Ramos (cell line): ENCODE measurements at regions not wholly inside any gene's neighbourhood (a gene's known extent, or its start where the extent isn't known, plus 50 kb on each side); places are given as distances from the start of the nearest gene placed in this dataset.
"Not testable (repeated sequence)": the region's sequence is repeated elsewhere in the genome, so short reads cannot be mapped to it uniquely, and the experiment has no call there.

ENCODE experiments used
- in situ Hi-C: fragments of 300-500 bp; cut with MboI; formaldehyde crosslinking; loops from one replicate; pipeline ENCODE4 v1.14.3; 2022; ENCODE audit warnings: low sequenced_read_pairs; ENCODE audit not compliant: unreplicated experiment

DNA sequence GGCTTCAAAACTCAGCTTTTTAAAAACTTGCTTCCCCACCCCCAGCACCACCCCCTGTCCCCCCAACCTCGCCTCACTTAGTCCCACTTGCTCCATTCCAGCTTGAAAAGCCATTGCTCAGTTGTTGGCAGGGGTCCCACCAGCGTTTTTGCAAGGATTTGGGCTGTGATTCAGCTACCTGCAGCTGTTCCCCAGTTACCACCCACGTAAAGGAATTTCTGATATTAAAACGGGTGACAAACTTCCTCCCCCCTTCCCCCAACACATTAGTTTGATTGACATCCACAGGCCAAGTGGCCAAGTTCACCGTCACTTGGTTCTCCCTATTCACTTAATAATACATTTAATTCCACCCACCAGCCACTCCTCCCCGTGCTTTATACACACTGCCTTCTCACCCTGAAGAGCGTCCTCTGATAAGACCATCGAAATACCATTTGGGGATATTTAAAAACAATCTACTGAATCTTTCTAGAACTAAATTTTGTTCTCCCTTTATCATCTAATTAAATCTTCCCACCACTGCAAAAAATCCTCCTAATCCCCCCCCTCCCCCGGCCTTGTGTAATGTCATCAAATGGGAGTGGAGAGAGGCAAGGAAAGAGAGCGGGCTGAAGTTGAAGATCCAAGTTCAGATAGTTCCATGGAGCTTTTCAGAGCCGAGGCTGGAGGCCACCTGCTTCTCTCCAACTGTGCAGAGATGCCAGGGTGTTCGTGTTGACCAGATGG lies 55.1 kb downstream of the SOX9 start:
- in situ Hi-C loops, result no loop called here

DNA sequence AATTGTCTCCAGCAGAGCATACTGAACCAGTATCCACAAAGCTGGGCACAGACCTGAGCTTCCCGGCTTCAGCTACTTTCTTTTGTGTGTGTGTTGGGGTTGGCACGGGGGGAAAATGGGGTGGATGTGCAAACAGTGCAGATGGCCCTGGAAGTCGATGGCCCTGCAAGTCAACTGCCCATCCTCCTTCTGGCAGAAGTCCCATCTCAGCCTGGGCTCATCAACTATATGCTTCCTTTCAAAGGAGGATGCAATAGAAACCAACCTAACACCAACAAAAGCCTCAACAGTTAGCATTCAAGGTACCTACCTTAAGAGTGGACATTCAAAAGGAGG lies 55.7 kb downstream of the SOX9 start:
- in situ Hi-C loops, result no loop called here

GRCh38 chr17:72176951-72177660 lies 56.3 kb downstream of the SOX9 start:
- in situ Hi-C loops, result no loop called here

DNA sequence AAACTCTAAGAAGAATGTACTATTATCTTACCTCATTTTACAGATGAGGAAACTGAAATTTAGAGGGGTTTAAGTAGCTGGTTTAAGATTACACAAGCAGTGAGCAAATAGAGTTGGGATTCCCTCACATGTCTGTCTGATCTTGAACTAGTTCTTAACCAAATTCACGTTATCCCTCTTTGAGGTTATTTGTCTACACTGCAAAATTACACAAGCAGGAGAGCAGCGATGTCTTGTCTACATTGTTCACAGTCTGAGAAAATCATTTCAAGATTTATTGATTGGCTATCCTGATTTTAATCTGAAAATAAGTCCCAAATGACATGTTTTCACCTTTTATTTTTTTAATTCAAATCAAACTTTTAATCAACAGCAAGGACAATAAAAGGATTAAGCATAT lies 56.9 kb downstream of the SOX9 start:
- in situ Hi-C loops, result no loop called here

DNA sequence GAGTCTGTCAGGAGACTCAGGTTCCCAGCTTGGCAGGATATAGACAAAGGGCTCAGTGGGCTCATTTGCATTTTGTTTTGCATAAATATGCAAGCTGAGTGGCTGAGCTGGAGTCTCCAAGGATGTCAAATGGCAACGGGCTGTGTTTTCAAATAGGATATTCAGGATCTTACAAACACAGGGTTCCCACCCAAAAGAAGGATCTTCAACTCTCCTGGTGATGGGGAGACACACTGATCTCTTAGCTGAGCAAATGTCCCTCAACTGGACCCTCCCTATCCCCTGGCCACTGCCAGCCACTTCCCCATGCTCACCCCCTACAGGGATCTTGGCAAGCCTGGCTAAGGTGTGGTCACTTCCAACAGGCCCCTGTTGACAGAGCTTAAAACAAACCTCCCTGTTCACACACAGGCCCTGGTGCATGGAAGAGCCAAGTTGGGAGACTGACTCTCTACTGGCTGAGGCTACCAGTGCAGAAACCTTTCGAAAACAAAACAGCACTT lies 61.6 kb downstream of the SOX9 start:
- in situ Hi-C loops, result no loop called here

- in situ Hi-C loops, result no loop called here
Observed at GRCh38 chr17:72183194-72183685, 62.4 kb downstream of the SOX9 start.

DNA sequence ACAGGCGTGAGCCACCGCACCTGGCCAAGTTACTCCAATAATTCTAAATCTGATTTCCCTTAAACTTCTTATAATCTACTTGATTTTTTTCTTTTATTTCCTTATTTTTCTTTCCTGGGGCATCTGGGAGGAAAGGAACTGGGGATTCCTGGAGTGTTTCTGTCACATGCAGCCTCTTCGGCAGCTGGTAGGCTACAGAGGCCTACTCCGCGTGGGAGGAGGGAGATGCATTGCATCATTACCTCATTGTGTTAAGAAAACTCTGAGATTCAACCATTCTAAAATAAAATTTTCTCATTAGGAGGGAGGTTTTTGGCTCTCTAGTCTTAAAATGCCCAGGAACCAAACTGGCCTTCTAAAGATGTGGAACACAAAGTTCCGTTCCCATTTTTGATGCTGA lies 64.0 kb downstream of the SOX9 start:
- in situ Hi-C loops, result no loop called here

GRCh38 chr17:72185564-72185963 lies 64.7 kb downstream of the SOX9 start:
- in situ Hi-C loops, result no loop called here

DNA sequence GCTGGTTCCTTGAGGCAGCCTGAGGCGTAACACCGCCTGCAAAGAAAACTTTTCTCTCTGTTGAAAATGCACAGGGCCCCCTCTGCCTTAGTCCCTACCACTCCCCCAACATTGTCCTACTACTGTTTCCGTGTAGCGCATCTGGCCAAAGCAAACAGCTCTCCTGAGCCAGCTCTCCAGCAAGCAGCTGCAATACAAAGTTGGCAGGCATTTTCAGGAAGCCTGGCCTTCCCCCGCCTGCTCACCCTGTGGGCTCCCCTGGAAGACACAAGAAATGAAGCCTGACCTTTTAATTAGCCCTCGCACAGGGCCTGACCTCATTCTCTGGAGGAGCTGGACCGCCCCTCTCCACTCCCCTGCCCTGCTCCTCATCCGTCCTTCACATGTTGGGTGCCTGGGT lies 66.7 kb downstream of the SOX9 start:
- in situ Hi-C loops, result no loop called here

GRCh38 chr17:72188801-72189200 lies 68.0 kb downstream of the SOX9 start:
- in situ Hi-C loops, result no loop called here

- in situ Hi-C loops, result no loop called here
Observed at GRCh38 chr17:72189768-72190593, 69.2 kb downstream of the SOX9 start.

DNA sequence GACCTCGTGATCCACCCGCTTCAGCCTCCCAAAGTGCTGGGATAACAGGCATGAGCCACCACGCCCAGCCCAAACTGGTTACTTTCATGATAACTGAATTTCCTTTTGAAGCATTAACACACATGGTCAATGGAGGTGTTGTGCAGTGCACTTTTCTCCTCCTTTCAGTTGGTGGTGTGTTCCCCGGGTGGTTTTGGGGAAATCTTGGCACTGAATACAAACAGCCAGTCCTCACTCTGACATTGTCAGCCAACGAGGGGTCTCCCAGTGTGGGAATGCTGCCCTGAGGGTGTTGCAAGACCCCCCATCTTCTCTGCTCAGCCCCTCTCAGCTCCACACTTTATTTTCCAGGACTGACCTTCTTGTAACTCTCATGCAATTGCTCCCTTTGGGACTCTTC lies 70.5 kb downstream of the SOX9 start:
- in situ Hi-C loops, result no loop called here

DNA sequence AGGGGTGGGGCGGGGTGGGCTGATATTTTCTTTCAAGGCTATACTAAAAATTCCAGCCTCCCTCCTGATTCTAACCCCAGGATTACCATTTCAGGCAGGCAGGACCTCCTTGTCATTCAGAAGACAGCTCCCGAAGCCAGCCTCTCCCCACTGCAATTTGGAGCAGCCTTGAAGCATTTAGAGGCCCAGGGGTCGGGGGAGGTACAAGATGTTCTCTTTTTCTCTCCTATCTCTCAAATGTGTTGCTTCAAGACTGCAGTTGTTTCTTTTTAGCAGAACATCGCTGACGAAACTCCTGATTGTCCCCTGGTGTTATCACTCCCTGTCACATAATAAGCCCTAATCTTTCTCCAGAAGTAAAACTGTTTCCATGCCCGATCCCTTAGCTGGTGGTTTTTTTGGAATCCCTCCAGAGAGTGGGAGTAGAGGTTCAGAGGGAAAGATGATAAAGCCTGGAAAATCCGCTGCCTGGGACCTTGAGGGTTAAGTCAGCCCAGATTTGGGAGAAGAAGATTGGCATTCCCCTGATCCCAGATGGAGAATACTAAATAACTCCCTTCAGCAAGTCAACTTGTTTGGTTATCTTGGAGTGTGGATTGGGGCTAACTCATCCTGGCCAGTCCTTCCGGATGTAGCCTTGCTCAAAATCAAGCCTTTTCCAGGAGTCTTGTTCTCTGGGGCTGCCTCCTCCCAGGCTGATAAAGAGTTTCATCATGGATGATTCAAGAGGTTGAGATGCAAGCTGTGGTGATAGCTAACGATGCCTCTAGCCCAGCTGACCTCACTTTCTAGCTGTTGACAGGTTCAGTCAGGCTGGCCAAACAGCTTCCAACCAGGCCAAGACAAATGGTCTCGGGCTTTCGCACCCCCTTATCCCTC lies 71.3 kb downstream of the SOX9 start:
- in situ Hi-C loops, result no loop called here

- in situ Hi-C loops, result no loop called here
Observed at GRCh38 chr17:72192800-72193192, 72.0 kb downstream of the SOX9 start.

- in situ Hi-C loops, result no loop called here
Observed at GRCh38 chr17:72193391-72194106, 72.7 kb downstream of the SOX9 start.

DNA sequence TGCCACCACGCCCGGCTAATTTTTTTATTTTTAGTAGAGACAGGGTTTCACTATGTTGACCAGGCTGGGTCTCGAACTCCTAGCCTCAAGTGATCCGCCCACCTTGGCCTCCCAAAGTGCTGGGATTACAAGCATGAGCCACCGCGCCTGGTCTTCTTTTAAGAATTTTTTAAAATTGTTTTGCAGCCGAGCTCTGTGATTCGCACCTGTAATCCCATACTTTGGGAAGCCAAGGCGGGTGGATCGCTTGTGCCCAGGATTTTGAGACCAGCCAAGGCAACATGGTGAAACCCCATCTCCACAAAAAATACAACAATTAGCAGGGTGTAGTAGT lies 73.3 kb downstream of the SOX9 start:
- in situ Hi-C loops, result not testable (repeated sequence)

- in situ Hi-C loops, result no loop called here
Observed at GRCh38 chr17:72199256-72199655, 78.4 kb downstream of the SOX9 start.

DNA sequence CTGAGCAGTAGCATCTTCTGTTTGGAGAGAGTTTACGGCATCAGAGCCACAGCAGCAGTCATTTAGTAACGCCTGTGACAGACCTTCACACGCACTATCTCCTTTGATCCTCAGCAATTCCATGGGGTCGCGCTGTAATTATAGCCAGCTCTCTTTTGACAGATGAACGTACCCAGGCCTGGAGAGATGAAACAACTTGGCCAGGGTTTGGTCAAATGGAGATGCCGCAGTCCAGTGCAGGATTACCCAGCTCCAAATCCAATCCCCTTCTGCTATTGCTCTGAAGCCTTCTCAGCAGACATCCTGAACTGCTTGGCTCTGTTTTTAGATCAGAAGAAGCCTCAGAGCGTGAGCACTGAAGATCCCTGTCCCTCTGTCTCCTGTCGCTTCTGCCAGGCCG lies 83.9 kb downstream of the SOX9 start:
- in situ Hi-C loops, result no loop called here

DNA sequence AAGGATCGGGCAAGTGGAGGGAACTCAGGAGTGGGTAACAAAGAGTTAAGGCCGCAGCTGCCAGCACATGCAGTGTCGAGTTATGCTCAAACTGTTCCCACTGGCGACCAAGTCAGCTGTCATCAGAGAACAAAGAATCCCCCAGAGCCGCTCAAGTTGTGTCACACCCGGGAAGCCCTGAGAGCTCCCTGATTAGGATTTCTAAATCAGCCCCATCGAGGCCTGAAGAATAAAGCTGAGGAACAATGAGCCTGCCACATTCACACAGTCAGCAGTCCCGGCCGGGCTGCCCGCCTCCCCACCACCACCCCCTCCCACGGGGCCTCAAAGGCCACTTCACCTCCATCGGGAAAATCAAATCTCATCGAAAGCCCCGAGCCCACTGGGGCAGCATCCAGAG lies 84.5 kb downstream of the SOX9 start:
- in situ Hi-C loops, result no loop called here

DNA sequence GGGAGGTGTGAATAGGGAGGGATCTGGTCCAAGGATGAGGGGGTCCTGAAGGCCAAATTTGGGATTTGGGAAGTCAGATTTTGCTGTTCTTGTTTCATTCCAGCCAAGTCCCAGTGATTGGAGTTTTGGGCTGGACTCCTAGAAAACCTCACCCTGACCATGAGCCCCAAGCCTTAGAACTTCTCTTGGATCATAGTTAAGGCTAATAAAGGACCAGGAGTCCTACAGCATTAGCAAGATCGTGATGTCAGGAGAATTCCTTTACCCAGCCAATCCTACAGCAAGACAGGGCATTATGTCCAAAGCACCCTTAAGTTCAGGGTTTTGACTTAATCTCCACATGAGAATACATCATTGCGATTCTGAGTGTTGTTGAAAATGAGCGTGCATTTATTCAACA lies 85.0 kb downstream of the SOX9 start:
- in situ Hi-C loops, result no loop called here
